ENCODE measurements at regions not wholly inside any gene's neighbourhood (a gene's known extent, or its start where the extent isn't known, plus 50 kb on each side); places are given as distances from the start of the nearest gene placed in this dataset.
"Not testable (repeated sequence)": the region's sequence is repeated elsewhere in the genome, so short reads cannot be mapped to it uniquely, and the experiment has no call there.

DNA sequence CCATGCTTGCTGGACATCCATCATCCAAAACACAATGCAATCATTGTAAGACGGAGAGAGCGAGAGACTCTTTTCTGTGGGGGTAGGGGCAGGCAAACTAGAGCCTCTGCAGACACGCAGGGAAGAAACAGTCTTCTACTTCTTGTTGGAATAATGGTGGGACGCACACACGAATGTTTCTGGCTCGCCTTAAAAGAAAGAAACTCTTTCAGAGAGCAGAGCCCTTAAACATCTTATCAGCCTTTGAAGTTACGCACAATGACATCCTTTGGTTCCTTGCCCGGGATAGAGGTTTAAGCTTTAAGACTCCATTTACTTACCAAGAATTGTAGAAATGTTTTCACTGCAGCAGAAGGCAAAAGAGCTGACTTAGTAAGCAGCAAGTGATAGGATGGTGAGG is 133.8 kb upstream of the FOXN3 start:
- no TSS peak for BruUV-seq (replicated peaks)
- H3K9me3 ChIP-seq (ENCODE audit: low read depth, low read length, poor library complexity, severe bottlenecking): no peaks in the 10 kb centered on the region
- H3K36me3 ChIP-seq (ENCODE audit: insufficient read depth, low read length, poor library complexity, severe bottlenecking): no peaks in the 10 kb centered on the region
- CTCF ChIA-PET: no interaction called here
- H3K27ac ChIP-seq (ENCODE audit: low read depth, low read length, poor library complexity, severe bottlenecking): no peak overlapping the region
- H3K4me1 ChIP-seq (ENCODE audit: insufficient read depth, low read length, poor library complexity, severe bottlenecking): no peaks in the 10 kb centered on the region
- H3K27me3 ChIP-seq (replicated peaks; ENCODE audit: insufficient read depth, low read depth, low read length, poor library complexity): no peaks in the 10 kb centered on the region
- intact Hi-C loops (cut with micrococcal nuclease; ENCODE audit: unreplicated experiment): no loop called here
- no peak for TF ChIP-seq EZH2 (IDR thresholded peaks at IDR 0.05; ENCODE audit: borderline replicate concordance, low read depth, low read length, poor library complexity, severe bottlenecking)
- TF ChIP-seq, protein P1, sequence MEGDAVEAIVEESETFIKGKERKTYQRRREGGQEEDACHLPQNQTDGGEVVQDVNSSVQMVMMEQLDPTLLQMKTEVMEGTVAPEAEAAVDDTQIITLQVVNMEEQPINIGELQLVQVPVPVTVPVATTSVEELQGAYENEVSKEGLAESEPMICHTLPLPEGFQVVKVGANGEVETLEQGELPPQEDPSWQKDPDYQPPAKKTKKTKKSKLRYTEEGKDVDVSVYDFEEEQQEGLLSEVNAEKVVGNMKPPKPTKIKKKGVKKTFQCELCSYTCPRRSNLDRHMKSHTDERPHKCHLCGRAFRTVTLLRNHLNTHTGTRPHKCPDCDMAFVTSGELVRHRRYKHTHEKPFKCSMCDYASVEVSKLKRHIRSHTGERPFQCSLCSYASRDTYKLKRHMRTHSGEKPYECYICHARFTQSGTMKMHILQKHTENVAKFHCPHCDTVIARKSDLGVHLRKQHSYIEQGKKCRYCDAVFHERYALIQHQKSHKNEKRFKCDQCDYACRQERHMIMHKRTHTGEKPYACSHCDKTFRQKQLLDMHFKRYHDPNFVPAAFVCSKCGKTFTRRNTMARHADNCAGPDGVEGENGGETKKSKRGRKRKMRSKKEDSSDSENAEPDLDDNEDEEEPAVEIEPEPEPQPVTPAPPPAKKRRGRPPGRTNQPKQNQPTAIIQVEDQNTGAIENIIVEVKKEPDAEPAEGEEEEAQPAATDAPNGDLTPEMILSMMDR (conservative IDR thresholded peaks at IDR 0.05; ENCODE audit: low read depth, low read length): no peak
- POLR2A ChIA-PET (ENCODE audit: low non-redundant PET): no interaction called here
- no peak for DNase-seq (ENCODE audit: low spot score)
- H3K4me3 ChIP-seq (ENCODE audit: low read depth, low read length, poor library complexity, severe bottlenecking): no peak overlapping the region

DNA sequence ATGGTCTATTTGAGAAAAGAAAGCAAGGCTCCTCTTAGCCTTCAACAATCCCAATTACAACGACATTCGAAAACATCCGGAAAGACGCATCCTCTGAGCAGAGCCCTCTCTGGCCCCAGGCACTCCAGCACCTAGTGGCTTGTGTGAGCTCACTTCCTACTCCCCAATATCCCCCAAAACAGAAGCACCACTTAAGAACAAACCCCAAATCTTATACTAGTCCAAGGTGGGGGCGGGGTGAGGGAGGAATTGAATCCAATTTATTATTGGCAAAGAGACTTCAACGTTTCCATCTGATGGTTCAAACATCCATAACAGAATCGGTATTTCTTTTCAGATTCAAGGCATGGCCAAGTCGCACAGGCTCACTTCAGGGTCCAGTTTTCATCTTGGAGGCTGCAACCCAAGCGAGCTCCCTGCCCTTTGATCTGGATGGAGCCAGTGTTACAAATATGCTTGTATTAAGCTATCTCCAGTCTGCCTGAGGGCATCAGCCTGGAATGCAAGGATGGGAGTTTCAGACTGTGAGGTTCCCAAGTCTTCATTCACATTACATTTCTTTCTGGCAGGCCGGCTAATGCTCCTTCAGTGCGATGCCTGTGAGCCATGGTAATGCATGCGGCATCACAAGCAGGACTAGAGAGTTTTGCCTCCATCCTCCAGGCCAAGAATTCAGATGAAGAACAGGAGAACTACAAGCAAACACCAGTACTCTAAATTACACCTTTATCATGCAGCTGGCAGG is 132.5 kb upstream of the FOXN3 start:
- H3K4me1 ChIP-seq (ENCODE audit: insufficient read depth, low read length, poor library complexity, severe bottlenecking): no peaks in the 10 kb centered on the region
- intact Hi-C loops (cut with micrococcal nuclease; ENCODE audit: unreplicated experiment): no loop called here
- no peaks in the 10 kb centered on the region for H3K9me3 ChIP-seq (ENCODE audit: low read depth, low read length, poor library complexity, severe bottlenecking)
- BruUV-seq (replicated peaks): no TSS peak
- H3K4me3 ChIP-seq (ENCODE audit: low read depth, low read length, poor library complexity, severe bottlenecking): no peak overlapping the region
- no peak for TF ChIP-seq EZH2 (IDR thresholded peaks at IDR 0.05; ENCODE audit: borderline replicate concordance, low read depth, low read length, poor library complexity, severe bottlenecking)
- TF ChIP-seq, protein P1 (conservative IDR thresholded peaks at IDR 0.05; ENCODE audit: low read depth, low read length): no peak
- no peaks in the 10 kb centered on the region for H3K36me3 ChIP-seq (ENCODE audit: insufficient read depth, low read length, poor library complexity, severe bottlenecking)
- ChIA-PET POLR2A (ENCODE audit: low non-redundant PET) (no interaction called here), CTCF (no interaction called here)
- H3K27ac ChIP-seq (ENCODE audit: low read depth, low read length, poor library complexity, severe bottlenecking): no peak overlapping the region
- H3K27me3 ChIP-seq (replicated peaks; ENCODE audit: insufficient read depth, low read depth, low read length, poor library complexity): no peaks in the 10 kb centered on the region
- no peak for DNase-seq (ENCODE audit: low spot score)

DNA sequence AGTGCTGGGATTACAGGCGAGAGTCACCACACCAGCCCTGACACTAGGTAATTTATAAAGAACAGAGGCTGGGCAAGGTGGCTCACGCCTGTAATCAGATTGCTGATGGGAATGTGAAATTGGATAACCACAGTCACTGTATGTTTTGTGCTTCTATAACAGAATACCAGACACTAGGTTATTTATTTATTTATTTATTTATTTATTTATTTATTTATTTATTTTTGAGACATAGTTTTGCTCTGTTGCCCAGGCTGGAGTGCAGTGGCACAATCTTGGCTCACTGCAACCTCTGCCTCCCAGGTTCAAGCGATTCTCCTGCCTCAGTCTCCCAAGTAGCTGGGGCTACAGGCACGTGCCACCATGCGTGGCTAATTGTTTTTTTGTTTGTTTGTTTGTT is 130.0 kb upstream of the FOXN3 start:
- DNase-seq (ENCODE audit: low spot score); CTCF ChIA-PET; POLR2A ChIA-PET (ENCODE audit: low non-redundant PET); H3K9me3 ChIP-seq (ENCODE audit: low read depth, low read length, poor library complexity, severe bottlenecking); H3K4me3 ChIP-seq (ENCODE audit: low read depth, low read length, poor library complexity, severe bottlenecking); BruUV-seq (replicated peaks); H3K36me3 ChIP-seq (ENCODE audit: insufficient read depth, low read length, poor library complexity, severe bottlenecking); H3K27ac ChIP-seq (ENCODE audit: low read depth, low read length, poor library complexity, severe bottlenecking); intact Hi-C loops (cut with micrococcal nuclease; ENCODE audit: unreplicated experiment); H3K4me1 ChIP-seq (ENCODE audit: insufficient read depth, low read length, poor library complexity, severe bottlenecking); H3K27me3 ChIP-seq (replicated peaks; ENCODE audit: insufficient read depth, low read depth, low read length, poor library complexity): not testable (repeated sequence)

DNA sequence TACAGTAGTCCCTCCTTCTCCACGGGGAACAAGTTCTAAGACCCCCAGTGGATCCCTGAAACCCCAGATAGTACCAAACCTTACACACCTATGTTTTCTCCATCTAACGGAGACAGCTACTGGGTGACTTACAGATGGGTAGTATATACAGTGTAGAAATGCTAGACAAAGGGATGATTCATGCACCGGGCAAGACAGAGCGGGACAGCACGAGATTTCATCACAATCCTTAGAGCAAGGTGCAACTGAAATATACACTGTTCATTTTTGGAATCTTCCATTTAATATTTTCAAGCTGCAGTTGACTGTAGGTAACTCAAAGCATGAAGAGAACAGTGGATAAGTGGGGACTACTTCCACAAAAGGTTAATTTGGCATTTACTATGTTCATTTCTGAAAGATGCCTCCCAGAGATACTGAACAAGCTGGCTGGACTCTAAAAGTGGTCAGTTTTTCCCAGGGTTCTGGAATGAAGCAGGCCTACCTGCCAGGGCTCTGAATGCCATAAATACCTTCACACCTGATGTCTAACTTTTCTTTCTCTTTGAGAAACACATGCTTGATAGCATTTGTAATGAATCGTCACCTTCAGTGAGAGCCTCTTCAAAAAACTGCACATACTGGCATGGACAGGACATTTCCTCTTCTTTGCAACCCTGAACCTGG is 127.7 kb upstream of the FOXN3 start:
- POLR2A ChIA-PET (ENCODE audit: low non-redundant PET): no interaction called here
- Histone ChIP-seq H3K9me3 (ENCODE audit: low read depth, low read length, poor library complexity, severe bottlenecking) (no peaks in the 10 kb centered on the region), H3K4me1 (ENCODE audit: insufficient read depth, low read length, poor library complexity, severe bottlenecking) (no peaks in the 10 kb centered on the region), H3K36me3 (ENCODE audit: insufficient read depth, low read length, poor library complexity, severe bottlenecking) (no peaks in the 10 kb centered on the region), H3K4me3 (ENCODE audit: low read depth, low read length, poor library complexity, severe bottlenecking) (no peak overlapping the region), H3K27me3 (replicated peaks; ENCODE audit: insufficient read depth, low read depth, low read length, poor library complexity) (no peaks in the 10 kb centered on the region), H3K27ac (ENCODE audit: low read depth, low read length, poor library complexity, severe bottlenecking) (no peak overlapping the region)
- BruUV-seq (replicated peaks): no TSS peak
- TF ChIP-seq EZH2 (IDR thresholded peaks at IDR 0.05; ENCODE audit: borderline replicate concordance, low read depth, low read length, poor library complexity, severe bottlenecking): no peak
- TF ChIP-seq, protein P1 (conservative IDR thresholded peaks at IDR 0.05; ENCODE audit: low read depth, low read length): no peak
- intact Hi-C loops (cut with micrococcal nuclease; ENCODE audit: unreplicated experiment): no loop called here
- no peak for DNase-seq (ENCODE audit: low spot score)
- CTCF ChIA-PET: no interaction called here
